NCI-H82 (cell line): ENCODE measurements at regions not wholly inside any gene's neighbourhood (a gene's known extent, or its start where the extent isn't known, plus 50 kb on each side); places are given as distances from the start of the nearest gene placed in this dataset.
"Not testable (repeated sequence)": the region's sequence is repeated elsewhere in the genome, so short reads cannot be mapped to it uniquely, and the experiment has no call there.

ENCODE experiments used
- DNase-seq: peaks from one replicate; lab custom pipeline; 2025; lab: John Stamatoyannopoulos, UW

DNA sequence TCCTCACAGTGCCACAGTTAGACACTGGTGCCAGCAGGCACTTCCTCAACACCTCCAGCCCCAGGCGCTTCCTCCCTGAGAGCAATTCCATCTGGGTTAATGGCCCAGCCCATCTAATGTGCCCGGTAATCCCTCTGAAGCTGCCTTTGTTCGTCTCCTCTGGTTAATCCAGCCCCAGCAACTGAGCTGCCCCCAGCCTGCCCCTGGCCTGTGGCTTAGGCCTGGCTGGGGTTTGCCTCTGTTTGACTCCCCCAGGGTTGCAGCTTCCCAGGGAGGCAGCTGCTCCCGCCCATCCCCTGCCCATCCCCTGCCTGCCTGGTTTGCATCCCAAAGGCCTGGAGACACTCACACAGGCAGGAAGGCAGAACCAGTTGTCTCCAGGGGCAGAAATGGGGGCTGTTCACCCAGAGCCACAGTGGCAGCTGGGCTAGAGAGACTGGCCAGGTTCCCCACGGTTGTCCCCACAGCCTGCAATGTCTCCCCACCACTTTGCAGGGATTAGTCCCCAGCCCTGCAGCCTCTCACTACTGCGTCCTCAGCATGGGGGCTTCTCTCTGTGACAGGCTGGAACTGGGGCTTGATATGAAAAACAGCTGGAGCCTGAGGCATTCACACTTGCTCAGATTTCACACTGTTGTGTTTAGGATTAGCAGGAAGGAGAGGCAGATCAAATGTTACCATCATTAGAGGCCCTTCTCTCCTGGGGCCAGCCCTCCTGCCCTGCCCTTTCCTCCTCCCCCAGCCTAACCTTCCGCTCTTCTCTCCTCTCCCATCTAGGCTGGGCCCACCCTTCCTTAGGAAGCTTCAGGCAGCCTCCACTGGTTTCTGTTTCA, 120.2 kb downstream of the TLR5 start:
- peak; percentile 98 for DNase-seq

- DNase-seq: no peak
These were observed 119.2 kb downstream of the TLR5 start for GRCh38 chr1:223023863-223024262.

- DNase-seq: not testable (repeated sequence)
These were observed 118.6 kb downstream of the TLR5 start for GRCh38 chr1:223024486-223024885.

GRCh38 chr1:223025190-223025734, 117.8 kb downstream of the TLR5 start:
- not testable (repeated sequence) for DNase-seq

DNA sequence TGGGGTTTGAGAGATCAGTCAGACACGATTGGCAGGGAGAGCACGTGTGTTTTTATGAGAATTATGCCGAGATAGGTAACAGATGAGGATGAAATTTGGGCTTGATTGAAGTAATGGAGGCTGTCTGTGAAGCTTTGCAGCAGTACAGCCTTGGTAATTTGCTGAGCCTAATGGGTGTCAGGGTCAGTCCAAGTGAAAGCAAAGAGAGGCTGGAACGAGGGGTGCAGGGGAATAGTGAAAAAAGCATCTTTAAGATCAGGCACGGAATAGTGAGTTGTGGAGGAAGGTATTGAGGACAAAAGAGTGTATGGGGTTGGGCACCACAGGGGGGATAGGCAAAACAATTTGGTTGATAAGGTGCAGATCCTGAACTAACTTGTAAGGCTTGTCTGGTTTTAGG, 116.4 kb downstream of the TLR5 start:
- DNase-seq: not testable (repeated sequence)

DNA sequence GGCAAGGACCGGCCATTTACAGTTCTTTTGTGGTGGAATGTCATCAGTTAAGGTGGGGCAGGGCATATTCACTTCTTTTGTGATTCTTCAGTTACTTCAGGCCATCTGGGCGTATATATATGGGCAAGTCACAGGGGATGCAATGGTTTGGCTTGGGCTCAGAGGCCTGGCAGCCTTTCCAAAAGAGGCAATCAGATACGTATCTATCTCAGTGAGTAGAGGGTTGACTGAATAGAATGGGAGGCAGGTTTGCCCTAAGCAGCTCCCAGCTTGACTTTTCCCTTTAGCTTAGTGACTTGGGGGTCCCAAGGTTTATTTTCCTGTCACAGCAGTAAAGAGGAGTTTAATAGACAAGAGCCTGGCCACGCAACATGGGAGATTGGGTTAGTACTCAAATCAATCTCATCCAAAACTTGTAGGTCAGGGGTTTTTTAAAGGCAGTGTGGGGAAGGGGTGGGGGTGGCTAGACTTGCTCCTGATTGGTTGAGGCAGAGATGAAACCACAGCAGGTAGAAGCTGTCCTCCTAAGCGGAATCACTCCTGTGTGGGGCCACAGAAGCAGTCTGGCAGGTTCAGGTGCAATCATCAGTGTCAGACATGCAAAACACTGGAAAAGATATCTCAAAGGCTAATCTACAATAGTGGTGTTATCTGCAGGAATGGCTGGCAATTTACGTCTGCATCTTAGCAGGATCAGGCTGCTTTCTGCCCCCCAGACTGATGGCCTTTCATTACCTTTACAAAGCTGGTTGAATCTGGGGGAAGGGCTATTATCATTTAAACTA, 112.9 kb downstream of the TLR5 start:
- DNase-seq: no peak

GRCh38 chr1:223030871-223031400, 112.1 kb downstream of the TLR5 start:
- DNase-seq: no peak

DNA sequence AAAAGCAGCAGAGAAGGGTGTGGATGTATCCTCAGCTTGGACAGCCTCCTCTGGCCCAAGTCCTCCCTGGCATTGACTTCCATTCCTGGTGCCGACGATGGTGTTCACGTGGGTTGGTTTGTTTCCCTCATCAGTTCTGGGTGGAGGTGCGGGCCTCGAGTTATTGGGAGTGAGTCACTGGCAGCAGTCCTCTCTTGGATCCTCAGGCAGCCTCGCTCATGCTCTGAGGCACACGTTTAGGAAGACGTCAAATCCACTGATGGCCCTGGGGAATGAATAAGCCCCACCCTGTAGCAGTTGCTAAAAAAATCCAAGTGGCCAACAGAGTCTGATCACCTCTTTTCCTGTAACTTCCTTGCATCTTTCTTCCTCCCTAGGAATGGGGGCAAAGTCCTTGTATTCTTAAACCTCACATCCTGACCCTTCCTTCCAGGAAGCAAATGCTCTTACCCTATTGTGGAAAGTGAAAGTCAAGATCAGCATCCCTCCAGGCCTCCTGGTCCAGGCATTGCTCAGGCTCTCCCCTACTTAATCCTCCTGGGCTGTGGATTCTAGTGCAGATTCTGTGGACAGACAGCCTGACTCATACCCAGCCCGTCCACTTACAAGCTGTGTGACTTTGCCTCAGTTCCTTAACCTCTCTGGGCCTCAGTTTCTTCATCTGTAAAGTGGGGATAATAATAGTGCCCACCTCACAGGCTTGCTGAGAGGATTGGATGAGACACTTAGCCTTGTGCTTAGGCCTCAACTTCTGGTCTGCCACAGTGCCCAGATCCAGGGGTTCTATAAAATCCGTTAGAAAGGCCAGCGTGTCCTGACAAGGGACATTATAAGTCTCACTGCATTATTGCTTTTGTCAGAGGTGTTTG, 111.1 kb downstream of the TLR5 start:
- DNase-seq: no peak

DNA sequence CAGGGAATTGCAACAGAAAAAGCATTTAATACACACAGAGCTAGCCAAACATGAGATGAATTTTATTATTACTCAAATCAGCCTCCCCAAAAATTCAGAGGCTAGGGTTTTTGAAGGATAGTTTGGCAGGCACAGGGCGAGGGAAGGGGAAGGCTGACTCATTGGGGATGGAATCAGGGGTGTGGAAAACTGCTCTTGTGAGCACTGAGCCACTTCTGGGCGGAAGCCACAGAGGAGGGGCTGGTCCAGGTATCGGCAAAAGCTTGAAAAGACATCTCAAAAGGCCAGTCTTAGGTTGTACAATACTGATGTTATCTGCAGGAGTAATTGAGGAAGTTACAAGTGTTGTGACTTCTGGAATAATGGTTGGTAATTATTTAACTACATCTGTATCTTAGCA, 109.4 kb downstream of the TLR5 start:
- no peak for DNase-seq

GRCh38 chr1:223034270-223034798, 108.7 kb downstream of the TLR5 start:
- DNase-seq: no peak

DNA sequence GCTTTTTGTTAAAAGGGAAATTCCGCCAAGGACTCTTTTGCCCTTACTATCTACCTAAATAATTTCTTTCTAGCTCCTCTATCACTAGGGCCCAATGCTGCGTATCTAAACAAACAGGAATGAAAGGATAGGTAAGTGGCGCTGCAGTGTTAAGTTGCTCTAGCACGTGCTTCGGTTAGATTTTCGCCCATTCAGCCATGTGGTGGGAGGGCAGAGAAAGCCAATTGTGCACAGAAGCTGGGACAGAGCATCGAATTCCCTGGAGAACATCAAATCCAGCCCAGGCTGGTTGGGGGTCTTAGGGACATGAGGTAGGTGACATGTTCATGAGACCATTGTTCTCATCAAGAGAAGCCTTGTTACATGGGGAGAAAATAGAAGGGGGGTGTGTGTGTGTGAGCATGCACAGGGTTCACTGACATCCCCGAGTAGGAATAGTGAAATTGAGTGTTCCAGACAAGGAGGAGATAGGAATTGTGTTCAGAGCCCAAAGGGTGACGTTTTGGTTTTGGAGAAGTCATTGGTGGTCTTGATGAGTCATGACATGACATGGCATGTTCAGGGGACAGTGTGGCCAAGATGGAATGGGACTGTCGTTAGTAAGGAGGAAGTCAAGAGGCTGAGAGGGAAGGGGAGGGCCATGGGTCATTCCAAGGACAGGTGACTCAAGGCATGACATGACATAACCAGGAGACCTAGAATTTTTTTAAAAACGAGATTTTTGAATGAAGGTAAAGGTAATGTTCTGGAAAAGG, 107.1 kb downstream of the TLR5 start:
- no peak for DNase-seq

GRCh38 chr1:223036479-223036845, 106.6 kb downstream of the TLR5 start:
- DNase-seq: no peak

GRCh38 chr1:223037845-223038244, 105.2 kb downstream of the TLR5 start:
- DNase-seq: no peak

- DNase-seq: no peak
These were observed 104.6 kb downstream of the TLR5 start for GRCh38 chr1:223038288-223039006.

DNA sequence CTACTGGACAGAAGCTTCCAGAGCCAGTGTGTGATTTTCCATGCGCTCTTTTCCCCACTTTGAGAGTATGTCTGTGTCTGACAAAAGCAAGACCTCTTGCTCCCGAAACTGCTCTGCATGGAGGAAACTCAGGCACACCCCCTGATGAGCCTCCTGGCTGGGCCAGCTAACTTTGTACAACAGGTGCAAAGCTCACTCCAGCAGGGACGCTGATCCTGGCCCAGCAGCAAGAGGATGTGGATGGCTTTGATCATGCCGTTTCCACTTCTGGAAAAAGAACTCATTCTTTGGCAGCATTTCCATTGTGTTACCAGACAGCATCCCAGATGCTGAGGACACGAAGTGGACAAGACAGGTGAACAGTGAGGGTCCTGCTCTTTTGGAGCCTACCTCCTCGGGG, 103.1 kb downstream of the TLR5 start:
- no peak for DNase-seq

GRCh38 chr1:223041481-223041880, 101.6 kb downstream of the TLR5 start:
- DNase-seq: no peak

- no peak for DNase-seq
These were observed 97.7 kb downstream of the TLR5 start for GRCh38 chr1:223045164-223045957.

- no peak for DNase-seq
These were observed 97.0 kb downstream of the TLR5 start for GRCh38 chr1:223046011-223046410.

DNA sequence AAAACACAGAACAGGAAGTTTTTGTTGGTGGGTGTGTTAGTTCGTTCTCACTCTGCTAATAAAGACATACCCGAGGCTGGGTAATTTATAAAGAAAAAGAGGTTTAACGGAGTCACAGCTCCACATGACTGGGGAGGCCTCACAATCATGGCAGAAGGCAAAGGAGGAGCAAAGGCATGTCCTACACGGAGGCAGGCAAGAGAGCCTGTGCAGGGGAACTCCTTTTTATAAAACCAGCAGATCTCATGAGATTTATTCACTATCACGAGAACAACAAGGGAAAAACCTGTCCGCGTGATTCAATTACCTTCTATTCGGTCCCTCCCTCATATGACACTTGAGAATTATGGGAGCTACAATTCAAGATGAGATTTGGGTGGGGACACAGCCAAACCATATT, 96.6 kb downstream of the TLR5 start:
- not testable (repeated sequence) for DNase-seq
